LNCAP (cell line): ENCODE measurements at regions not wholly inside any gene's neighbourhood (a gene's known extent, or its start where the extent isn't known, plus 50 kb on each side); places are given as distances from the start of the nearest gene placed in this dataset.

ENCODE experiments used
- TF ChIP-seq, protein P1 (sequence below): fragments of 450-650 bp; IDR thresholded peaks from 2 replicates; pipeline ENCODE4 v1.5.1; 2017; ENCODE audit warnings: mild to moderate bottlenecking

- TF ChIP-seq, protein P1, sequence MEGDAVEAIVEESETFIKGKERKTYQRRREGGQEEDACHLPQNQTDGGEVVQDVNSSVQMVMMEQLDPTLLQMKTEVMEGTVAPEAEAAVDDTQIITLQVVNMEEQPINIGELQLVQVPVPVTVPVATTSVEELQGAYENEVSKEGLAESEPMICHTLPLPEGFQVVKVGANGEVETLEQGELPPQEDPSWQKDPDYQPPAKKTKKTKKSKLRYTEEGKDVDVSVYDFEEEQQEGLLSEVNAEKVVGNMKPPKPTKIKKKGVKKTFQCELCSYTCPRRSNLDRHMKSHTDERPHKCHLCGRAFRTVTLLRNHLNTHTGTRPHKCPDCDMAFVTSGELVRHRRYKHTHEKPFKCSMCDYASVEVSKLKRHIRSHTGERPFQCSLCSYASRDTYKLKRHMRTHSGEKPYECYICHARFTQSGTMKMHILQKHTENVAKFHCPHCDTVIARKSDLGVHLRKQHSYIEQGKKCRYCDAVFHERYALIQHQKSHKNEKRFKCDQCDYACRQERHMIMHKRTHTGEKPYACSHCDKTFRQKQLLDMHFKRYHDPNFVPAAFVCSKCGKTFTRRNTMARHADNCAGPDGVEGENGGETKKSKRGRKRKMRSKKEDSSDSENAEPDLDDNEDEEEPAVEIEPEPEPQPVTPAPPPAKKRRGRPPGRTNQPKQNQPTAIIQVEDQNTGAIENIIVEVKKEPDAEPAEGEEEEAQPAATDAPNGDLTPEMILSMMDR: no peak
Measured at GRCh38 chr13:76609643-76610042, 276.6 kb downstream of the KCTD12 start.

GRCh38 chr13:76607866-76608265 is 278.3 kb downstream of the KCTD12 start:
- TF ChIP-seq, protein P1: no peak

DNA sequence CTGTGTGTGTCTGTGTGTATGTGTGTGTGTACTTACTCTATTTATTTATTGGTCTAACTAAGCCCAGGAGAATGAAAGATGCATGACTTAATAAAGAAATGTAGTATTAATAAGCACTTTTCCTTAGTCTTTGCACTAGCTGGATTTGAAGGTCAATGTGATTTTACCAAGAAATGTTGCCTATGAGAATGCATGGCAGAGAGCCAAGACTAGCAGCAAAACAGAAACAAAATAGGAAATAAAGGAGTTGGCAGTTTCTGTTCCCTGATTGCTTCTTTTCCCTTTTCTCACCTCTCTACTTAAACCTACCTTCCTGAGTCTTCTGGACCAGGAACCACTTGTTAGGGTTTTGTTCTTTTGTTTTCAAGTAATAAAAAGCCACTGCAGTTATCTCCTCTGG is 286.1 kb downstream of the KCTD12 start:
- TF ChIP-seq, protein P1: no peak

DNA sequence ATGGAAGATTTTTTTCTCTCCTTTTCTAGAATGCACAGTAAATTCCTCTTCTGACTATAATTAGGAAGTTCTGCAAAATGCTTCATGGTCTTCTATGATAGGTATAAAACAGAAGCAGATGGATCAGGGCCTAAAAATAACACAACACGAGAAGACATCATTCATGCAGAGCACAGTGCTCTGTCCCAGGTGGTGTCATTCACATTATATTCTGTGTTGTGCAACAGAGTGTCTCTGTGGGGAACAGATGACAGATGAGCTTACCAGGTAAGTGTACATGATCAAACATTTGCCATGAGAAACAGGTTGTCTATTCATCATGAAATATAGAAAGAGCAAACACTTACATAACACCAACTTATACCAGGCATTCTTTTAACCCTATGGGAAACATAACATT is 288.3 kb downstream of the KCTD12 start:
- TF ChIP-seq, protein P1: no peak

- TF ChIP-seq, protein P1: no peak
Measured at GRCh38 chr13:76596216-76596615, 290.0 kb downstream of the KCTD12 start.

GRCh38 chr13:76594435-76594834 is 291.8 kb downstream of the KCTD12 start:
- TF ChIP-seq, protein P1: no peak

- TF ChIP-seq, protein P1: no peak
Measured at GRCh38 chr13:76586842-76587241, 299.4 kb downstream of the KCTD12 start.

- TF ChIP-seq, protein P1: no peak
Measured at GRCh38 chr13:76579701-76580100, 306.5 kb downstream of the KCTD12 start.
